ENCODE measurements at regions not wholly inside any gene's neighbourhood (a gene's known extent, or its start where the extent isn't known, plus 50 kb on each side); places are given as distances from the start of the nearest gene placed in this dataset.

- Histone ChIP-seq H3K27me3 (ENCODE audit: control insufficient read depth, insufficient read depth, low read length) (no peaks in the 10 kb centered on the region), H3K4me1 (ENCODE audit: control insufficient read depth, insufficient read depth, low read length) (no peaks in the 10 kb centered on the region), H3K36me3 (ENCODE audit: control insufficient read depth, insufficient read depth, low read length) (no peaks in the 10 kb centered on the region), H3K4me3 (ENCODE audit: low read length) (no peak overlapping the region), H3K9me3 (ENCODE audit: control insufficient read depth, insufficient read depth, low read length) (no peaks in the 10 kb centered on the region), H3K27ac (ENCODE audit: low read length) (no peak overlapping the region)
- H3K27ac Mint-ChIP-seq, result no peak overlapping the region
- no peak for TF ChIP-seq CTCF (IDR thresholded peaks at IDR 0.05)
- peaks cover 3 to 10% of the 10 kb centered on the region in 2 donors for H3K9me3 Mint-ChIP-seq
- DNase-seq, result no peak
- whole genome bisulfite sequencing (ENCODE audit: insufficient coverage), result 77% methylated on average over 1 of the region's 1 CpG
- H3K36me3 Mint-ChIP-seq, result no peaks in the 10 kb centered on the region
- no peaks in the 10 kb centered on the region for H3K27me3 Mint-ChIP-seq (ENCODE audit: low read depth in 2 of 2)
- H3K4me1 Mint-ChIP-seq, result no peaks in the 10 kb centered on the region
- H3K4me3 Mint-ChIP-seq, result no peak overlapping the region
- intact Hi-C loops (cut with micrococcal nuclease), result no loop called here
- no peak for ATAC-seq
These were observed 358.5 kb downstream of the TBC1D4 start for GRCh38 chr13:75123428-75123827.

GRCh38 chr13:75120085-75120484 is 361.9 kb downstream of the TBC1D4 start:
- H3K9me3 Mint-ChIP-seq, result peaks cover 2 to 4% of the 10 kb centered on the region in 2 donors
- Histone ChIP-seq H3K9me3 (ENCODE audit: control insufficient read depth, insufficient read depth, low read length) (no peaks in the 10 kb centered on the region), H3K36me3 (ENCODE audit: control insufficient read depth, insufficient read depth, low read length) (no peaks in the 10 kb centered on the region), H3K27ac (ENCODE audit: low read length) (no peak overlapping the region), H3K27me3 (ENCODE audit: control insufficient read depth, insufficient read depth, low read length) (no peaks in the 10 kb centered on the region), H3K4me3 (ENCODE audit: low read length) (no peak overlapping the region), H3K4me1 (ENCODE audit: control insufficient read depth, insufficient read depth, low read length) (no peaks in the 10 kb centered on the region)
- no peak overlapping the region for H3K27ac Mint-ChIP-seq
- WGBS (ENCODE audit: insufficient coverage), result 80% methylated on average over 4 of the region's 4 CpGs
- H3K27me3 Mint-ChIP-seq (ENCODE audit: low read depth in 2 of 2), result no peaks in the 10 kb centered on the region
- no peak overlapping the region for H3K4me3 Mint-ChIP-seq
- DNase-seq, result no peak
- H3K36me3 Mint-ChIP-seq, result no peaks in the 10 kb centered on the region
- intact Hi-C loops (cut with micrococcal nuclease), result no loop called here
- TF ChIP-seq CTCF (IDR thresholded peaks at IDR 0.05), result no peak
- no peak for ATAC-seq
- no peaks in the 10 kb centered on the region for H3K4me1 Mint-ChIP-seq

GRCh38 chr13:75115171-75115570 is 366.8 kb downstream of the TBC1D4 start:
- Histone ChIP-seq H3K36me3 (ENCODE audit: control insufficient read depth, insufficient read depth, low read length) (no peaks in the 10 kb centered on the region), H3K4me3 (ENCODE audit: low read length) (no peak overlapping the region), H3K4me1 (ENCODE audit: control insufficient read depth, insufficient read depth, low read length) (no peaks in the 10 kb centered on the region), H3K27me3 (ENCODE audit: control insufficient read depth, insufficient read depth, low read length) (no peaks in the 10 kb centered on the region), H3K27ac (ENCODE audit: low read length) (no peak overlapping the region), H3K9me3 (ENCODE audit: control insufficient read depth, insufficient read depth, low read length) (no peaks in the 10 kb centered on the region)
- WGBS (ENCODE audit: insufficient coverage), result no CpG with 5 or more reads among the region's 2 CpGs
- Mint-ChIP-seq H3K4me1 (no peaks in the 10 kb centered on the region), H3K9me3 (peaks cover 0 to 7% of the 10 kb centered on the region in 2 donors), H3K27ac (no peak overlapping the region), H3K27me3 (ENCODE audit: low read depth in 2 of 2) (no peaks in the 10 kb centered on the region), H3K4me3 (no peak overlapping the region), H3K36me3 (no peaks in the 10 kb centered on the region)
- intact Hi-C loops (cut with micrococcal nuclease), result no loop called here
- TF ChIP-seq CTCF (IDR thresholded peaks at IDR 0.05), result no peak
- no peak for DNase-seq
- ATAC-seq, result no peak

- no peak for TF ChIP-seq CTCF (IDR thresholded peaks at IDR 0.05)
- H3K4me1 ChIP-seq (ENCODE audit: control insufficient read depth, insufficient read depth, low read length), result no peaks in the 10 kb centered on the region
- no peaks in the 10 kb centered on the region for H3K27me3 ChIP-seq (ENCODE audit: control insufficient read depth, insufficient read depth, low read length)
- H3K9me3 Mint-ChIP-seq, result peaks cover 3 to 4% of the 10 kb centered on the region in 2 donors
- H3K27ac Mint-ChIP-seq, result no peak overlapping the region
- no peaks in the 10 kb centered on the region for H3K36me3 ChIP-seq (ENCODE audit: control insufficient read depth, insufficient read depth, low read length)
- ATAC-seq, result no peak
- intact Hi-C loops (cut with micrococcal nuclease), result no loop called here
- no peak for DNase-seq
- H3K36me3 Mint-ChIP-seq, result no peaks in the 10 kb centered on the region
- no peak overlapping the region for H3K4me3 Mint-ChIP-seq
- no peaks in the 10 kb centered on the region for H3K4me1 Mint-ChIP-seq
- no peak overlapping the region for H3K27ac ChIP-seq (ENCODE audit: low read length)
- H3K27me3 Mint-ChIP-seq (ENCODE audit: low read depth in 2 of 2), result peaks cover 0 to 10% of the 10 kb centered on the region in 2 donors
- H3K4me3 ChIP-seq (ENCODE audit: low read length), result no peak overlapping the region
- H3K9me3 ChIP-seq (ENCODE audit: control insufficient read depth, insufficient read depth, low read length), result no peaks in the 10 kb centered on the region
These were observed 378.0 kb downstream of the TBC1D4 start for GRCh38 chr13:75103976-75104375.
